Peyer's patch (tissue), 4 donors: ENCODE measurements at regions not wholly inside any gene's neighbourhood (a gene's known extent, or its start where the extent isn't known, plus 50 kb on each side); places are given as distances from the start of the nearest gene placed in this dataset.
"Not testable (repeated sequence)": the region's sequence is repeated elsewhere in the genome, so short reads cannot be mapped to it uniquely, and the experiment has no call there.

ENCODE experiments used
- DNase-seq, 3 donors: peaks; one replicate each; pipeline ENCODE4 v3.0.0-alpha.2; 2017 to 2019
- H3K27ac ChIP-seq, 4 donors: fragments of 200-600 bp; sonication (generic); one replicate each; pipeline ENCODE4 v1.5.1; 2016 to 2019
- H3K27me3 ChIP-seq, 2 donors: fragments of 200-600 bp; sonication (generic); one replicate each; pipeline ENCODE4 v1.5.1; 2019
- H3K36me3 ChIP-seq, 3 donors: fragments of 200-600 bp; sonication (generic); one replicate each; pipeline ENCODE4 v1.5.1; 2016 to 2019
- H3K4me1 ChIP-seq, 4 donors: fragments of 200-600 bp; sonication (generic); one replicate each; pipeline ENCODE4 v1.5.1; 2016 to 2019
- H3K4me3 ChIP-seq, 4 donors: fragments of 200-600 bp; sonication (generic); 1 replicate in 3 of 4; 2 replicates in 1 of 4; pipeline ENCODE4 v1.5.1; 2016 to 2019; ENCODE audit warnings: mild to moderate bottlenecking in 1 of 4
- H3K9me3 ChIP-seq, 4 donors: fragments of 200-600 bp; sonication (generic); one replicate each; pipeline ENCODE4 v1.5.1; 2016 to 2019; ENCODE audit warnings: mild to moderate bottlenecking in 1 of 4
- POLR2A ChIP-seq, 2 donors: fragments of 450-650 bp; IDR thresholded peaks; one replicate each; pipeline ENCODE4 v1.5.1; 2017; ENCODE audit warnings: antibody characterized with exemption in 2 of 2, mild to moderate bottlenecking in 2 of 2, moderate library complexity in 2 of 2
- TF ChIP-seq, protein P1 (sequence below), 6 experiments: fragments of 450-650 bp in 4 of 6; fragments of 200-600 bp in 2 of 6; sonication (generic) in 1 of 6; IDR thresholded peaks; one replicate each; pipeline ENCODE4 v1.5.1; 2017 to 2019; ENCODE audit warnings: antibody characterized with exemption in 6 of 6, mild to moderate bottlenecking in 3 of 6, moderate library complexity in 1 of 6

DNA sequence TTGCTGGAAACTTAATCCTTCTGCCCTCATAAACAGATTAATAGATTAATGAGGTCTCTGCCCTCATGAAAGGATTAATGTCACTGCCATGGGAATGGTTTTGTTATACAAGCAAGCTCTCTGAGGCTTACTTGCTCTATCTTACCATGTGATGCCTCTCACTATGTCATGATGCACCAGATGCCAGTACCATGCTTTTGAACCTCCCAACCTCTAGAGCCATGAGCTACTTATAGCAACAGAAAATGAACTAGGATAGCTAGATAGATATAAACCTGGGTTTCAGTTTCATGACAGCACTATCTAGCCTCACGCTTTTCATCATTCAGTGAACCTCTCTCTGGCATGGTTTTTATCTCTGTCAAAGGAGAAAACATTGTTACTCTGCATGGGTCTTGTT lies 371.6 kb upstream of the LRP1B start:
- no peaks in the 10 kb centered on the region for H3K9me3 ChIP-seq

GRCh38 chr2:142495141-142495540 lies 364.3 kb upstream of the LRP1B start:
- TF ChIP-seq POLR2A (IDR thresholded peaks at IDR 0.05): no peak
- TF ChIP-seq, protein P1, sequence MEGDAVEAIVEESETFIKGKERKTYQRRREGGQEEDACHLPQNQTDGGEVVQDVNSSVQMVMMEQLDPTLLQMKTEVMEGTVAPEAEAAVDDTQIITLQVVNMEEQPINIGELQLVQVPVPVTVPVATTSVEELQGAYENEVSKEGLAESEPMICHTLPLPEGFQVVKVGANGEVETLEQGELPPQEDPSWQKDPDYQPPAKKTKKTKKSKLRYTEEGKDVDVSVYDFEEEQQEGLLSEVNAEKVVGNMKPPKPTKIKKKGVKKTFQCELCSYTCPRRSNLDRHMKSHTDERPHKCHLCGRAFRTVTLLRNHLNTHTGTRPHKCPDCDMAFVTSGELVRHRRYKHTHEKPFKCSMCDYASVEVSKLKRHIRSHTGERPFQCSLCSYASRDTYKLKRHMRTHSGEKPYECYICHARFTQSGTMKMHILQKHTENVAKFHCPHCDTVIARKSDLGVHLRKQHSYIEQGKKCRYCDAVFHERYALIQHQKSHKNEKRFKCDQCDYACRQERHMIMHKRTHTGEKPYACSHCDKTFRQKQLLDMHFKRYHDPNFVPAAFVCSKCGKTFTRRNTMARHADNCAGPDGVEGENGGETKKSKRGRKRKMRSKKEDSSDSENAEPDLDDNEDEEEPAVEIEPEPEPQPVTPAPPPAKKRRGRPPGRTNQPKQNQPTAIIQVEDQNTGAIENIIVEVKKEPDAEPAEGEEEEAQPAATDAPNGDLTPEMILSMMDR (IDR thresholded peaks at IDR 0.05): no peak
- H3K36me3 ChIP-seq: no peaks in the 10 kb centered on the region
- no peak overlapping the region for H3K27ac ChIP-seq
- H3K27me3 ChIP-seq: no peaks in the 10 kb centered on the region
- no peaks in the 10 kb centered on the region for H3K4me1 ChIP-seq
- H3K4me3 ChIP-seq: no peak overlapping the region
- H3K9me3 ChIP-seq: no peaks in the 10 kb centered on the region
- DNase-seq: no peak

More for the DNA sequence above, 371.6 kb upstream of the LRP1B start:
- H3K4me3 ChIP-seq: no peak overlapping the region
- no peaks in the 10 kb centered on the region for H3K27me3 ChIP-seq
- no peaks in the 10 kb centered on the region for H3K36me3 ChIP-seq
- TF ChIP-seq, protein P1 (IDR thresholded peaks at IDR 0.05): no peak
- TF ChIP-seq POLR2A (IDR thresholded peaks at IDR 0.05): no peak
- H3K27ac ChIP-seq: no peak overlapping the region
- DNase-seq: no peak
- H3K4me1 ChIP-seq: no peaks in the 10 kb centered on the region

- H3K4me3 ChIP-seq, H3K27me3 ChIP-seq, H3K4me1 ChIP-seq, H3K36me3 ChIP-seq, H3K9me3 ChIP-seq, DNase-seq, H3K27ac ChIP-seq: not testable (repeated sequence)
Observed at GRCh38 chr2:142489631-142490030, 358.8 kb upstream of the LRP1B start.

GRCh38 chr2:142484111-142484510 lies 353.3 kb upstream of the LRP1B start:
- Histone ChIP-seq H3K27ac (no peak overlapping the region), H3K9me3 (no peaks in the 10 kb centered on the region), H3K27me3 (no peaks in the 10 kb centered on the region), H3K4me1 (no peaks in the 10 kb centered on the region), H3K36me3 (no peaks in the 10 kb centered on the region), H3K4me3 (no peak overlapping the region)
- TF ChIP-seq POLR2A (IDR thresholded peaks at IDR 0.05): no peak
- no peak for DNase-seq

GRCh38 chr2:142483653-142484052 lies 352.8 kb upstream of the LRP1B start:
- TF ChIP-seq, protein P1 (IDR thresholded peaks at IDR 0.05): no peak
- TF ChIP-seq POLR2A (IDR thresholded peaks at IDR 0.05): no peak

DNA sequence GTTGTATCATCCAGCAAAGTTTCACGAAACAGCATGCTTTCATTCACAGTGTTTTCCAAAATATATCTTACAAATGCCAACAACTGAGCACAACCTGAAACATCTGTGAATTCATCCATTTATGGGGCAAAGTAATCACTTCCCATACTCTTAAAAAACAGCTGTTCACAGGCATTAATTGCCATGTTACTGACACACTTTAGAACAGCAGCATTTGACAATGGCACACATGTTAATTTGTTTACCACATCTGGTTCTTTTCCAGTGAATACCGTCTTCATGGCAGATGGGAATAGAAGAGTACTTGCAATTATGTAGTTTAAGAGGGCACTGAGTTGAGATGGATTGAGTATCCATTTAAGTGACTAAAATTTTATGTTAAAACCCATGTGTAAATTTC lies 347.4 kb upstream of the LRP1B start:
- Histone ChIP-seq H3K4me1 (no peaks in the 10 kb centered on the region), H3K9me3 (no peaks in the 10 kb centered on the region), H3K4me3 (no peak overlapping the region), H3K36me3 (no peaks in the 10 kb centered on the region), H3K27ac (no peak overlapping the region), H3K27me3 (no peaks in the 10 kb centered on the region)
- no peak for DNase-seq
- no peak for TF ChIP-seq POLR2A (IDR thresholded peaks at IDR 0.05)
- TF ChIP-seq, protein P1 (IDR thresholded peaks at IDR 0.05): no peak

More at GRCh38 chr2:142483653-142484052, 352.8 kb upstream of the LRP1B start:
- Histone ChIP-seq H3K4me1 (no peaks in the 10 kb centered on the region), H3K27ac (no peak overlapping the region), H3K4me3 (no peak overlapping the region), H3K27me3 (no peaks in the 10 kb centered on the region), H3K36me3 (no peaks in the 10 kb centered on the region), H3K9me3 (no peaks in the 10 kb centered on the region)
- DNase-seq: no peak

DNA sequence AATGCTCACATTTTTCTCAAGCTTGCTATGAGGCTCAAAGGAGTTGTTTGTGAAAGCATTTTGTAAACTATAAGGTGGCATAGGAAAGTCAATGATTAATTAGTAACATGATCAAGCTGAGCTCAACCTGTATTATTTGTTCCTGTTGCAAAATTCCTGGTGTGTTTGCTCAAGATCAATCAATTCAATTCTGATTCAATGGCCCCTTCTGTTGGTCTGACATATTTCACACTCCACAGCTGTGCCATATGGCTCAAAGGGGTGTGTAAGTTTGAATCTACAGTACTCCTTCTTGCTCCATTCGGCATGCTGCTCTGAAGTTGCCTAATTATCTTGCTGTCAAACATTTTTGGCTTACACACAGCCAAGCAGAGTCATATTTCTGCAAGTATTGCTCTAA lies 341.6 kb upstream of the LRP1B start:
- H3K27ac ChIP-seq: no peak overlapping the region
- no peak overlapping the region for H3K4me3 ChIP-seq
- H3K9me3 ChIP-seq: no peaks in the 10 kb centered on the region
- no peaks in the 10 kb centered on the region for H3K36me3 ChIP-seq
- no peaks in the 10 kb centered on the region for H3K4me1 ChIP-seq
- H3K27me3 ChIP-seq: no peaks in the 10 kb centered on the region
- DNase-seq: no peak
- TF ChIP-seq, protein P1 (IDR thresholded peaks at IDR 0.05): no peak
- no peak for TF ChIP-seq POLR2A (IDR thresholded peaks at IDR 0.05)
